H1 (cell line): ENCODE measurements at regions not wholly inside any gene's neighbourhood (a gene's known extent, or its start where the extent isn't known, plus 50 kb on each side); places are given as distances from the start of the nearest gene placed in this dataset.

Experiments used
- CTCF ChIA-PET: fragments of 300-600 bp; sonication (Branson Sonifier 250); formaldehyde crosslinking; loops from one replicate; lab custom pipeline; 2021; ENCODE audit not compliant: partially characterized antibody; lab: Charles Lee
- POLR2A ChIA-PET: fragments of 300-600 bp; sonication (Branson Sonifier 250); formaldehyde crosslinking; loops from one replicate; lab custom pipeline; 2021; ENCODE audit warnings: inconsistent platforms; ENCODE audit not compliant: partially characterized antibody; lab: Charles Lee
- DNase-seq, 2 experiments: peaks; one replicate each; pipeline versions ENCODE4 v3.0.0 to v3.0.0-alpha.2; 2010 to 2022; ENCODE audit warnings: low spot score in 2 of 2, low read depth in 1 of 2, mixed read lengths in 1 of 2
- FAIRE-seq: peaks from 2 replicates; lab custom pipeline; 2011; peaks lifted over from hg19 to GRCh38; lab: Jason Lieb, UNC
- H2AFZ ChIP-seq: 2 replicates; pipeline ENCODE4 v1.8.1; 2012; ENCODE audit warnings: low read length, inconsistent platforms
- H2AK5ac ChIP-seq: 2 replicates; pipeline ENCODE4 v1.6.1; 2013; ENCODE audit warnings: low read depth, low read length
- H2BK120ac ChIP-seq: replicated peaks from 2 replicates; pipeline ENCODE3; 2013; ENCODE audit warnings: low read depth, low read length, inconsistent platforms
- H2BK12ac ChIP-seq: 2 replicates; pipeline ENCODE4 v1.6.1; 2013; ENCODE audit warnings: low read depth, low read length
- H2BK15ac ChIP-seq: 2 replicates; pipeline ENCODE4 v1.6.1; 2013; ENCODE audit warnings: low read length
- H2BK20ac ChIP-seq: 2 replicates; pipeline ENCODE4 v1.6.1; 2013; ENCODE audit warnings: low read length
- H2BK5ac ChIP-seq: 2 replicates; pipeline ENCODE4 v1.6.1; 2013; ENCODE audit warnings: low read depth, low read length
- H3K14ac ChIP-seq: 2 replicates; pipeline ENCODE4 v1.6.1; 2013; ENCODE audit warnings: inconsistent platforms; ENCODE audit not compliant: insufficient read length
- H3K18ac ChIP-seq: 2 replicates; pipeline ENCODE4 v1.6.1; 2013; ENCODE audit warnings: low read length; ENCODE audit errors: extremely low read depth
- H3K23ac ChIP-seq: 2 replicates; pipeline ENCODE4 v1.6.1; 2013; ENCODE audit warnings: inconsistent platforms; ENCODE audit not compliant: insufficient read length
- H3K23me2 ChIP-seq: 2 replicates; pipeline ENCODE4 v1.6.1; 2013; ENCODE audit warnings: low read depth, low read length
- H3K27ac ChIP-seq: 2 replicates; pipeline ENCODE4 v1.6.1; 2011; ENCODE audit warnings: low read depth, low read length, inconsistent platforms
- H3K27me3 ChIP-seq, 4 experiments: replicated peaks in 1 of 4; 1 replicate in 1 of 4; 2 replicates in 3 of 4; pipeline versions ENCODE4 v1.6.1 to v1.8.1; 2011 to 2013; ENCODE audit warnings: low read length in 3 of 4, mild to moderate bottlenecking in 3 of 4, inconsistent platforms in 2 of 4, mixed read lengths in 2 of 4, moderate library complexity in 1 of 4; ENCODE audit not compliant: control insufficient read depth in 3 of 4, insufficient read depth in 3 of 4; ENCODE audit errors: extremely low read depth in 1 of 4
- H3K36me3 ChIP-seq, 4 experiments: 2 replicates each; pipeline versions ENCODE4 v1.6.1 to v1.8.1; 2011 to 2013; ENCODE audit warnings: mild to moderate bottlenecking in 4 of 4, low read length in 3 of 4, moderate library complexity in 2 of 4, control low read depth in 1 of 4, inconsistent platforms in 1 of 4; ENCODE audit not compliant: insufficient read depth in 4 of 4, control insufficient read depth in 2 of 4
- H3K4ac ChIP-seq: replicated peaks from 2 replicates; pipeline ENCODE3; 2013; ENCODE audit warnings: low read length, low read depth, mixed read lengths, inconsistent platforms; ENCODE audit not compliant: insufficient read length
- H3K4me1 ChIP-seq, 4 experiments: replicated peaks in 1 of 4; 1 replicate in 1 of 4; 2 replicates in 3 of 4; pipeline versions ENCODE4 v1.6.1 to v1.8.1; 2011 to 2013; ENCODE audit warnings: low read length in 3 of 4, inconsistent platforms in 2 of 4, mixed read lengths in 1 of 4; ENCODE audit not compliant: insufficient read depth in 4 of 4, control insufficient read depth in 3 of 4
- H3K4me2 ChIP-seq, 2 experiments: 2 replicates each; pipeline versions ENCODE4 v1.6.1 to v1.8.1; 2011 to 2013; ENCODE audit warnings: low read depth in 2 of 2, low read length in 2 of 2, control low read depth in 1 of 2, inconsistent platforms in 1 of 2, mild to moderate bottlenecking in 1 of 2; ENCODE audit not compliant: insufficient read depth in 1 of 2
- H3K4me3 ChIP-seq, 4 experiments: fragments of 200-600, 300-600 bp in 1 of 4; sonication (generic), shearing (Covaris generic), sonication (Bioruptor Twin) in 1 of 4; 2 replicates each; pipeline versions ENCODE4 v1.5.1 to v1.8.1; 2011 to 2016; ENCODE audit warnings: low read length in 4 of 4, low read depth in 3 of 4, control low read depth in 2 of 4, inconsistent platforms in 2 of 4, mild to moderate bottlenecking in 2 of 4, mixed read lengths in 1 of 4, moderate library complexity in 1 of 4; ENCODE audit not compliant: insufficient read depth in 2 of 4; ENCODE audit errors: extremely low read depth in 1 of 4
- H3K56ac ChIP-seq: replicated peaks from 2 replicates; pipeline ENCODE3; 2013; ENCODE audit warnings: low read depth, mild to moderate bottlenecking, mixed read lengths, low read length, inconsistent platforms; ENCODE audit not compliant: insufficient read length
- H3K79me1 ChIP-seq: 2 replicates; pipeline ENCODE4 v1.6.1; 2013; ENCODE audit warnings: low read depth, low read length, control low read depth
- H3K79me2 ChIP-seq, 2 experiments: 2 replicates each; pipeline versions ENCODE4 v1.6.1 to v1.8.1; 2012 to 2013; ENCODE audit warnings: low read length in 2 of 2, mild to moderate bottlenecking in 2 of 2, inconsistent platforms in 1 of 2; ENCODE audit not compliant: insufficient read depth in 2 of 2, control insufficient read depth in 1 of 2
- H3K9ac ChIP-seq, 4 experiments: replicated peaks in 1 of 4; 1 replicate in 1 of 4; 2 replicates in 3 of 4; pipeline versions ENCODE4 v1.6.1 to v1.8.1; 2011 to 2013; ENCODE audit warnings: low read depth in 3 of 4, low read length in 3 of 4, control low read depth in 2 of 4, mild to moderate bottlenecking in 2 of 4, moderate library complexity in 2 of 4, inconsistent platforms in 1 of 4; ENCODE audit errors: extremely low read depth in 1 of 4
- H3K9me3 ChIP-seq, 2 experiments: 2 replicates each; pipeline versions ENCODE4 v1.6.1 to v1.8.1; 2012 to 2013; ENCODE audit warnings: mild to moderate bottlenecking in 2 of 2, moderate library complexity in 2 of 2, control low read depth in 1 of 2, inconsistent platforms in 1 of 2, low read depth in 1 of 2, low read length in 1 of 2, mixed read lengths in 1 of 2; ENCODE audit not compliant: insufficient read depth in 2 of 2
- H4K20me1 ChIP-seq, 2 experiments: replicated peaks in 1 of 2; 2 replicates each; pipeline versions ENCODE3 to v1.8.1; 2011 to 2013; ENCODE audit warnings: inconsistent platforms in 2 of 2, low read length in 2 of 2, mild to moderate bottlenecking in 1 of 2; ENCODE audit not compliant: insufficient read depth in 2 of 2, control insufficient read depth in 1 of 2
- H4K5ac ChIP-seq: 2 replicates; pipeline ENCODE4 v1.6.1; 2013; ENCODE audit warnings: low read length, low read depth, mixed read lengths, inconsistent platforms; ENCODE audit not compliant: insufficient read length
- H4K8ac ChIP-seq: 2 replicates; pipeline ENCODE4 v1.8.0; 2013; ENCODE audit warnings: mild to moderate bottlenecking, moderate library complexity, low read length, inconsistent platforms; ENCODE audit not compliant: insufficient read depth; ENCODE audit errors: extremely low read depth
- H4K91ac ChIP-seq: replicated peaks from 2 replicates; pipeline ENCODE3; 2013; ENCODE audit warnings: low read length, mixed read lengths, inconsistent platforms; ENCODE audit not compliant: insufficient read length
- EGR1 ChIP-seq: IDR thresholded peaks from 2 replicates; pipeline ENCODE4 v1.6.1; 2011; ENCODE audit warnings: low read depth, low read length, borderline replicate concordance
- EP300 ChIP-seq, 2 experiments: IDR thresholded peaks; 1 replicate in 1 of 2; 2 replicates in 1 of 2; pipeline ENCODE4 v1.6.1; 2011 to 2012; ENCODE audit warnings: low read depth in 2 of 2, low read length in 2 of 2, mild to moderate bottlenecking in 2 of 2, borderline replicate concordance in 1 of 2, inconsistent platforms in 1 of 2, moderate library complexity in 1 of 2
- GTF2F1 ChIP-seq: IDR thresholded peaks from 2 replicates; pipeline ENCODE4 v1.6.1; 2012; ENCODE audit warnings: low read depth, low read length, improper control_type of control experiment, borderline replicate concordance
- MAFK ChIP-seq: IDR thresholded peaks from 2 replicates; pipeline ENCODE4 v1.6.1; 2012; ENCODE audit warnings: low read depth, mild to moderate bottlenecking, improper control_type of control experiment, low read length
- NANOG ChIP-seq: IDR thresholded peaks from 2 replicates; pipeline ENCODE4 v1.6.1; 2011; ENCODE audit warnings: low read length, low read depth, mild to moderate bottlenecking, inconsistent platforms; ENCODE audit not compliant: insufficient read depth, poor library complexity, severe bottlenecking
- RFX5 ChIP-seq: IDR thresholded peaks from 2 replicates; pipeline ENCODE4 v1.6.1; 2011; ENCODE audit warnings: low read depth, low read length, improper control_type of control experiment, borderline replicate concordance
- WGBS, 2 experiments: shearing (Covaris generic) in 1 of 2; methylation state at CpG; one replicate each; pipeline versions ENCODE4 v1.1.6 to v1.1.7; 2013 to 2015; ENCODE audit warnings: low lambda C conversion rate in 2 of 2, mixed read lengths in 2 of 2, inconsistent platforms in 1 of 2, low coverage in 1 of 2, missing lambda C conversion rate in 1 of 2; ENCODE audit not compliant: insufficient replicate concordance in 2 of 2, insufficient coverage in 1 of 2, insufficient read length in 1 of 2; ENCODE audit errors: extremely low coverage in 1 of 2, missing lambda C conversion rate in 1 of 2; 5-methylcytosine and 5-hydroxymethylcytosine counted together

GRCh38 chr15:36325206-36325605 lies 254.2 kb upstream of the CDIN1 start:
- ChIA-PET POLR2A (no interaction called here), CTCF (interaction anchor here (0.6 to 1.1 kb wide), 3 partner anchors 102 to 1165 kb away, joined by 3 to 4 read pairs (median 3); no protein-coding TSS in a partner anchor)
- H3K23ac ChIP-seq: no peak overlapping the region
- 88% methylated on average over 2 of the region's 2 CpGs; no CpG with 5 or more reads in 1 of the 2 experiments for WGBS, 2 experiments
- no peak overlapping the region for H3K4me3 ChIP-seq
- no peak overlapping the region for H2BK12ac ChIP-seq
- H3K79me1 ChIP-seq: no peaks in the 10 kb centered on the region
- no peaks in the 10 kb centered on the region for H3K79me2 ChIP-seq
- no peaks in the 10 kb centered on the region for H3K36me3 ChIP-seq
- no peak for TF ChIP-seq EGR1
- no peak for TF ChIP-seq EP300 (IDR thresholded peaks at IDR 0.05; ENCODE audit: borderline replicate concordance in 1 of 2, low read depth in 2 of 2, low read length in 2 of 2)
- no peak for TF ChIP-seq MAFK
- TF ChIP-seq RFX5: no peak
- TF ChIP-seq NANOG: no peak
- no peak for TF ChIP-seq GTF2F1
- H3K18ac ChIP-seq: no peak overlapping the region
- FAIRE-seq (no peak), DNase-seq (no peak)
- H3K14ac ChIP-seq: no peak overlapping the region
- H3K56ac ChIP-seq: no peak overlapping the region
- H3K9ac ChIP-seq: no peak overlapping the region
- H3K9me3 ChIP-seq: no peaks in the 10 kb centered on the region
- H2BK15ac ChIP-seq: no peak overlapping the region
- no peak overlapping the region for H2BK120ac ChIP-seq
- no peak overlapping the region for H3K4ac ChIP-seq
- H4K91ac ChIP-seq: no peak overlapping the region
- no peak overlapping the region for H3K4me2 ChIP-seq
- no peak overlapping the region for H2AFZ ChIP-seq
- no peaks in the 10 kb centered on the region for H3K27me3 ChIP-seq
- H3K27ac ChIP-seq: no peak overlapping the region
- H2AK5ac ChIP-seq: no peak overlapping the region
- no peak overlapping the region for H2BK20ac ChIP-seq
- H4K8ac ChIP-seq: no peak overlapping the region
- no peak overlapping the region for H4K5ac ChIP-seq
- no peaks in the 10 kb centered on the region for H3K4me1 ChIP-seq
- H3K23me2 ChIP-seq: no peaks in the 10 kb centered on the region
- H2BK5ac ChIP-seq: no peak overlapping the region
- H4K20me1 ChIP-seq: no peaks in the 10 kb centered on the region
